Hematopoietic multipotent progenitor cell treated with erythropoietin and hydrocortisone succinate and interleukin-3 and kit ligand, for 8 days (in vitro differentiated cells): ENCODE measurements at regions not wholly inside any gene's neighbourhood (a gene's known extent, or its start where the extent isn't known, plus 50 kb on each side); places are given as distances from the start of the nearest gene placed in this dataset.
"Not testable (repeated sequence)": the region's sequence is repeated elsewhere in the genome, so short reads cannot be mapped to it uniquely, and the experiment has no call there.

Experiments
- DNase-seq: peaks from one replicate; pipeline ENCODE4 v3.0.0-alpha.2; 2015

DNA sequence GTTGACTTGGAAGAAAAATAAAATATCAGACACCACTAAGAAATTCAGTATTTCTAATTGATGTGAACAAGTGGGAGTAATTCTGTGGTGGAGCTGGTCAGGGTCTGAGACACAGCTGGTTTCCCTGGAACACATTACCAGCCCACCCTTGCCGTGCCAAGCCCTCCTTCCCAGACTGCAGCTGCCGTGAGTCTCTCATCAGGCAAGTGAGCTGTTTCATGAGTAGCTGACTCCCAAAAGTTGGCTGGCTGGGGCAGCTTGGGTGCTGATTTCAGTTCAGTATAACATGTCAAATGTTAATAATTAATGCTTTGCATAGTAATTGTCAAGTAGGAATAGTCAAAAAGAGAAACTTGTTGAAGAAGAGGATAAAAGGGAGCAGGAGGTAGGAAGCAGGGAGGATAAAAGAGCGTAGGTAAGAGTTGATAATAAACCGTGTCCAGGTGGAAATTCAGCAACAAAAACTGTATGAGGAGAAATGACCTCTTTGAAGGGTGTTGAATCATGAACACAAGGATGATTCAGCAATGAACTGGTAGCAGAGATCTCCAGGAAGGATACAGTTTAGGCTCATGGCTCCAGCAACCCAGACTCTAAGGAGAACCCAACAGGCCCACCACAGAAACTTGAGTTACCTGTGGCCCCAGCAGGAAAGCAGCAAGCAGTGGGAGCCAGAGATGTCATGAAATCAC is 110.9 kb upstream of the SSTR4 start:
- DNase-seq, result no peak

DNA sequence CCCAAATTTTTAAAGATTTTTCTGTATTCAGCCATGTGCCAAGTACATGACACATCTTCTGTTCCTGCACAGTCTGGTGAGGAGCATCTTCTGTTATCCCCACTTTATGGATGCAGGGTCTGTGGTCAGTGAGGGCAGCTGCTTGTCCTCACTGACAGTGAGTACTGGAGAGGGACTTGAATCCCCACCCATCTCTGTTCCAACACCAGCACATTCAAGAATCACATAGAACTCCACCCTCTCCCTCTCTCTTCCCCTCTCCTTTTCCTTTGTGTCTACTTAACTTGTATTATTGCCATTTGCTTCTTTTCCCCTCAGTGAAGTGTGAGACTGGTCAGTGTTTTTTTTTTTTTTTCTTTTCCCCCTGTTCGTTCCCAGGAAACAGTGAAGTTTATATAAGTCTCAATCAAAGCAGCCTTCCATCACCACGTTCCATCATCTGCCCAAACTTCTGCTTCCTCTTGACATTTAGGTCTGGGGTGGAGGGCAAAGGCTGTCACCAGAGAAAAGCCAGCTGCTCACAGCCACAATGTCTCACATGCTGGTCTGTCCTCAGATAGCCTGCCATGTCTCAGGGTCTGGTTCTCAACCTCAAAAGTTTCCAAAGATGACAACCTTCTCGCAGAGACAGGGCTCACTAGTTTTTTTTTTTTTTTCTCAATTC is 110.0 kb upstream of the SSTR4 start:
- DNase-seq, result no peak

DNA sequence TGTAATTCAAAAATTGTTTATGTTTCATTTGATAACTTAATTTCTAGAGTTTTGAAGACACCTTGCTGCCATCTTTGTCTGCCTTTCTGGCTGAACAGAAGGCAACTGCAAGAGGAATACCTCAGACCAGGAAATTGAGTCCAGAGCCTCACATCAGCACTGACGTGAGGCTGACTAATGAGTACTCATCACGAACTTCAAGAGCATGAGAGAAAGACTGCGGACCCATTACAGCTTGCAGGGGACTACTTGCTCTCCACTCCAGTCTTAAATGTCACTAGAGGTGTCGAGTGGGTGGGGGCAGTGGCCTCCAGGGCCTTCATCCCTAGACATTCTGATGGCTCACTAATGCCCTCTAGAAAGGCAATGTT is 109.5 kb upstream of the SSTR4 start:
- DNase-seq, result no peak

DNA sequence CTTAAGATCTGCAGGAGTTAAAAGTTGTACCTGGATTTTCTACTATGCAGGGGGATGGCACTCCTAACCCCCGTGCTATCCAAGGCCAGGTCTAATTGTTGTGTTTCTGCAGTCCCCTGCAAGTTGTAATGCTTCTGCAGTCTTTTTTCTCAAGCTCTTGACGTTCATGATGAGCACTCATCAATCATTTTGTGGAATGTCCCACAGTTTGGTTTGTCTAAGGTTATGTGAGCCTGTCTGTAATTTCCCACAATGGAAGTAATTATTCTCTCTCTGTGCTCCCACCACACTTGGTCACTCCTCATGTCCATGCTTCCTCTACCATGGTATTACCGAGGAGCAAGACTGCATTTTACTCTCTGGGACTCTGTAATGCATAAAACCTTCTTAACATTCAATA is 107.6 kb upstream of the SSTR4 start:
- no peak for DNase-seq

DNA sequence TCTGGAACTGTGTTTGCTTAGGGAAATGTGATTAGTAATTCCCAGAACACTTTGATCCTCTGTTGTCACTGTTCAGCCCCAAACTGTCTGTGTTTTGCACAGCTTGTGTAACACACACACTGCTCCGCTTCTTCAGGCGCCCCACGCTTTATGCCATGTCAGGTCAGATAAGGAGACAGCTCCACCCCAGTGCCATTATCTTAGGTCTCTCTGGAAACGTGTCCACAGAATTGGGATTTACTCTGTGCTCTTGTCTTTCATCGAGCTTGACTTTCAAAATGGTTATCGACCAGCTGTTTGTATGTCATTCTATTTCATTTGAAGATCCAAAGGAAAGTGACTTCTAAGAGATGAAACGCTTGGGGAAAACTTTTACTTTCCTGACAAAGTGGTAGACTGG is 106.4 kb upstream of the SSTR4 start:
- peak; percentile 48 for DNase-seq

DNA sequence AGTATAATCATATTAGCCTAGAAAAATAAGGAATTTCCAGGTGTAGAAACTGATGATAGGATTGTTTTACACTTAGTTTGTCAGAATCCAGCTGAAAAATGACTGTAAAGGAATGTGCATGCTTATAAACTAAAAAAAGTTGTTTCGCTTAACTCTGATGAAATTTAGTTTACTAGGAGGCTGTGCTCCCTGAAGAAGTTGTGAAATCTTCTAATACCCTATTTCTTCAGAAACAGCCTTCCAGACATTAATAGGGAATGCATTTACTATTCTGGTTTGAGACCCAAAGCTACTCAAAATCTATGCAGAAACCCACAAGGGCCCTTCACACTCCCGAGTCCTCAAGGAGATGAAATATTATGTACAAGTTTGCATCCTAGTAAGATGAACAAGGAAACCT is 105.5 kb upstream of the SSTR4 start:
- DNase-seq, result no peak

DNA sequence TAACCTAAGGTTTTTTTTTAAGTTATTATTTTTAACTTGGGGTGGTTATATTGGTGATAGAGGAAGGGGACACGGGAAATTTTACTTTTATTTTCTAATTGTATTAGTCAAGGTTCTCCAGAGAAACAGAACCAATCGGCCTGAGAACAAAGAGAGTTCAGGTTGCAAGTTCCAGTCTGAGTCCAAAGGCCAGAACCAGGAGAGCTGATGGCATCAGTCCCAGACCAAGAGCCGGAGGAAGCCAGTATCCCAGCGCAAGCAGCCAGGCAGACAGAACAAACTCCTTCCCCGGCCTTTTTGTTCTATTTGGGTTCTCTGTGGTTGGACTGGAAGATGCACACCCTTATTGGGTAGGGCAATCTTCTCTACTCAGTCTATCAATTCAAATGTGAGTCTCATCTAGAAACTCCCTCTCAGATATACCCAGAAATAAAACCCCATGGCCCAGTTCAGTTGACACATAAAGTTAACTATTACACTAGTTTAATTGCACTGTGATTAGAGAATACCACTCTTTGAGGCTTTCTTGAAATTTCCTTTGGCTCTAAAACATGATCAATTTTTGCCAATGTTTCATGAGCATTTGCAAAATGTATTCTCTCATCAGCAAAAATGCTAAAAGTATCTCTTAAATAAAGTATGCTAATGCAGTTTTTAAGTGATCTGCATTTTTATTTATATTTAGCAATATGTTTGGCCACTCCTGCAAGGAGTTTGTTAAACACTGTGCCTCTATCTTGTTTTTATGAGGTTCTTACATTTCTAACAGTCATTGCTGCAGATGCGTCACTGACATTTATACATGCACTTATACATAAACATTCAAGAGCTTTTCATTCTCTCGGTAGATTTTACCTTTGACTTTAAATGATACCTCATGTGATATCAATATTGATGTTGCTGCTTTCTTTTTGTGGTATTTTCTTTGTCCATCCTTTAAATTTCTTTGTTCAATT is 103.2 kb upstream of the SSTR4 start:
- no peak for DNase-seq

DNA sequence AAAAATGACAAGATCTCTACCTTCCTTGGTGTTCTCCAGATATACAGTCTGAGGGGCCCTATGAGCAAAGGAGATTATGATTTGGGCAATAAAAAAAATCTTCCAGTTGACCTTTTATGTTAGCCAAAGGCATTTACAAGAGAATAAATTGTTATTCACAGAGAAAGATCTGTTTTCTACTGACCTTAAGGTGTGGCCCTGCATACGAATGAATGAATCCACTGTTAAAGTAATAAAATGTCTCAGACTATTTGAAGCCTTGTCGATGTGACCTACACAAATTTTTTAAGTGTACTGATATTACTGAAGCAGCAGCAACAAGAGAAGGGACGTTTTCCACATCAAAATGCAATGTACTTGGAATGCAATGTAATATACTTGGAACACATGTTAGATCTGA is 95.9 kb upstream of the SSTR4 start:
- no peak for DNase-seq

DNA sequence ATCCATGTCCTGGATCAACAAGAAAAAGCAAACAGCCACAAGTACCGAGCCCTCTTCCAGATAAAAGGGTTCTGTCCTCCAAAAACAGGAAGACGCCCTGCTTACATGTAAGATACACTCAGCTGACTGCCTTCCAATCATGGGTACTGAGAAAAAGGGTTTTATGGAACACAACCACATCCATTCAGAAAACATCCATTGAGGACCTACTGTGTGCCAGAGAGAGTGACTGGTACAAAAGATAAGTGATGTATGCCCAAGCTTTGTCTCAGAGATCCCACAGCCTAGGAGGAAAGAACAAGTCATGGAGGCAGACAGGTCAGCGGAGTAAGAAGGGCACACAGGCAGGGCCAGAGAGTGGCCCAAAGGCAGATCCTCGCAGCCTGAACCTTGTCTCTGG is 94.8 kb upstream of the SSTR4 start:
- no peak for DNase-seq

DNA sequence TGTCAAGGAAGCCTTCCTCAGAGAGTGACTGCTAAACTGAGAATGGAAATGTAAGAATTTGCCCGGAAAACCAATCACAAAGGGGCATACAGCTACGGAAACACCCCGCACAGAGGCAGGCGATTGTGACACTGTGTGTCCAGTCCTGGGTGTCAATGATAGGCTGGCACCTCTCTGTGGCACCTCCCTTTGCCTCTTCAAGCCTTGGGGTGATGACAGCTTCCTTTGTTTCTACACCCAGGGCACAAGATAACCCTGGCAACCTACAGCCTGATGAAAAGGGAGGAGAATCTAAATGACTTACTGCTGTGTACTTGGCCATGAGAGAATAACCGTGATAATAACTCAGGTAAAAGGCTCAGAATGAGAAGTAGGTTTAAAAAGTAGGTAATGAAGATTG is 93.6 kb upstream of the SSTR4 start:
- no peak for DNase-seq

DNA sequence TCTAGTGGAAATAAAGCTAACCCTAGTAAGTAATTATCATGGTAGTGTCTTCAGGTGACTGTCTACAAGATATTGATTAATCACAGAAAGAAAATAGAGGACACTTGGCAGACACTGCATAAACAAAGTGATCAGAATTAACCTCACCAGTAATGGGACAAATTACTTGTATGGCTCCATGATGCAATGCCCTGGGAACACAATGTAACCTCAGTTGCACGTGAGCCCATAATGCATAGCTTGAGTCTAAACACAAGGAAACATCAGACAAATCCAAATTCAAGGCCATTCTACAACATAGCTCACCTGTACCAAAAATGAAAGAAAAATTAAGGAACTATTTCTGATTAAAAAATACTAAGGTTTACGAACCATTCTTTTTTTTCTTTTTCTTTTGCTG is 92.4 kb upstream of the SSTR4 start:
- no peak for DNase-seq

DNA sequence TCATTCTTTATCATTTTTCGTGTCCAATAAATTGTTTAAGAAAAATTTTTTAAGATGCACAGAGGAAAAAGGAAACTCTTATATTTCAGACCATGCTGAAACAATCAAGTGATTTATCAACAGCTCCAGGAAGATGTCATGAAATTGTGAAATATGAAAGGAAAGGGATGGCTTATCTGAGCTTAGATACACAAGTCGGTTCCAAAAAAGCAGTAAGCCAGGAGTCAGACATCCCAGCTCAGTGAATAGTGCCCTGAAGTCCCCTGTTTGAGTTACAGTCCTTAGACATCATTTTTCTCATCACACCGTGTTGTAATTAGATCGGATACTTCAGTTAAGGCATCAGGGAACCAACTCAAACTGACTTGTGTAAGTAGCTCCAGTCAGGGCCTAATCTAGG is 91.0 kb upstream of the SSTR4 start:
- no peak for DNase-seq

DNA sequence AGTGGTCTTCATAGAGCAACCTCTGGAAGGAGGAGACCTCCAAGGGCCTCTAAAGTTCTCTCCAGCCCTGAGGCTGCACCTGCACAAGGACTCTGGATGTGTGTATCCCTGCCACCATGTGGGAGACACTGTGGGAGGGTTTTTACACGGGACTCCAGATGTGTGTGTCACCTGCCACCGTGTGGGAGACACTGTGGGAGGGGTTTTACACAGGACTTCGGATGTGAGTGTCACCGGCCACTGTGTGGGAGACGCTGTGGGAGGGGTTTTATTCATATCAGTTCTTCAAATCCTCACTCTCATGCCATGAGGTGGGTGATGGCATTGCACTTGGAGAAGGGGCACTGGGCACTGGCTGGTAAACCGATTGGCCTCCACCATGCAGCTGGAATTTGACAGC is 90.2 kb upstream of the SSTR4 start:
- DNase-seq, result no peak

DNA sequence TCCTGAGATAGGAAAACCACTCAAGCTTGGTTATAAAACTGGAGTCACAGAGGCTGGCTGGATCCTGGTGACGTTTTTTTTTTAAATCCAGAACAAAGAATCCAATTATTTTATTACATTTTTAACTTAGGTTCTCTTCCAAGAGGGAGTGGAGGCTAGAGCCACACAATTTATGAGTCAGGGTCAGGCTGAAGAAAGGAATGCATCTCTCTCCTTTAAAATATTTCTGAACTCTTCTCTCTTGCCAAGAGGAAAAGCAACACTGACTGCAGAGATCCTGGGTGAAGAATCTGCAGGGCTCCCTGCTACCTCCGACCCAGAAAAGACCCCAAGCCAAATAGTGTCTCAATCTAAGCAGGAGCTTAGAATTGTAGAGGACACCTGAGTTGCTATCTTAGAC is 88.5 kb upstream of the SSTR4 start:
- no peak for DNase-seq

DNA sequence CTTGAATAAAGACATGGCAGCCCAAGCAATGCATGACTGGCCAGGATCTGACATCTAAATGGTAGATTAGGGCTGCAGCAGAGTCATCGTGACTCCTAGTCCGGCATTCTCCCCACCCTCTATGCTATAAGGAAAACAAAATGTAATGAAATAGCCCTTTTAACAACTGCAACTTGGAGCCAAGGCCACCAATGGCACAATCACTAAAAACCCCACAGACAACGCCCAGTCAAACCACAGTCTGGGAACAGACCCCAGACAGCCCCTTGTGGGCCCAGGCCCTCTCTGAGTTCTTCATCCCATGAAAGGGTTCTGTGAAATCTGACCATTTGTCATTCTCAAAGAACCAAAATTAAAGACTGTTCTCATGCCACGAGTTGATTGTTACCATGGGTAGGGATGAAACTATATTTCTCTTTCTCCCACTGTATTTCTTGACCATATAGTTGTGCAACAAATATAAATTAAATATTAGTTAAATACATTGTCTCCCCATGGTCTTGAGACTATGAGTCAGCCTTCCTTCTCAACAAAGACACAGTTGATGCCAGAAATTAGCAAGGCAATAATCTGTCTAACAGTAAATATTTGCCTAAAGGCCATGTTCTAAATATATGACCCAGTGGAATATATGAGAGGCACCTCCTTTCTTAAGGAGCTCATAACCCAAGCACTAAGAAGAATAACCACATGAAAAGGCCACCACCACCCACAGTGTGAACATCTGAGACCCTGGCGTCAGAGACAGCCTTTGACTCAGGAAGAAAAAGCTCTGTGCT is 85.6 kb upstream of the SSTR4 start:
- no peak for DNase-seq

DNA sequence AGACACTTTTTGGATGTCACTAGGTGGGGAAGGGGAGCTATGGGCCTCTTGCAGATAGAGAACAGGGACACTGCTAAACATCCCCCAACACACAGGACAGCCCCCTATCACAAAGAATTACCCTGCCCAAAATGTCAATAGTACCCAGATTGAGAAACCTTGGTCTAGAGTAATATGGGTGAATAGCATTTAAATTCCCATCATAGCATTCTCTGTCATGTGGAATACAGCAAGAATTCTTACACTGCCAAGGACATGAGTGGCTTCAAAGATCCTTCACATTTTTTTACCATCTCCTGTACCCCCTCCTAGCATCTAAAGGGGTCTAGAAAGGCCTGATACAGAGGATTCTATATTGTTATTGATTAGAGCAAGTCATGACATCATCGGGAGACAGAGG is 83.1 kb upstream of the SSTR4 start:
- no peak for DNase-seq

DNA sequence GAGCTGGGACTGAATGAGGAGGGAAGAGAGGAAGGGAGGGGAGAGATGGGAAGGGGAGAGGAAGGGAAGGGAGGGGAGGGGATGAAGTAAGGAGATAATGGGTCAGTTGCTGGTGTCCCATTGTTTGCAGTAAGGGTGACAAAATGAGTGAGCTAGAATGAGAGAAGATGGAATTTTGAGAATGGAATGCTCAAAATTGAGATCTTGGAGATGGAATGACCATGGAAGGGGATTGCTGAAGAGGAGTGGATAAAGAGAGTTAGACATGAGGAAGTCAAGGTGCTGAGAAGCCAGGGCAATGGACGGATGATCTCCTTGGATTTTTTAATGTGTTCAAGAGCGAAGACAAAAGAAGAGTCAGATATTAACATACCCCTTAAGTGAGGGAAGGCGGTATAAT is 80.5 kb upstream of the SSTR4 start:
- no peak for DNase-seq

DNA sequence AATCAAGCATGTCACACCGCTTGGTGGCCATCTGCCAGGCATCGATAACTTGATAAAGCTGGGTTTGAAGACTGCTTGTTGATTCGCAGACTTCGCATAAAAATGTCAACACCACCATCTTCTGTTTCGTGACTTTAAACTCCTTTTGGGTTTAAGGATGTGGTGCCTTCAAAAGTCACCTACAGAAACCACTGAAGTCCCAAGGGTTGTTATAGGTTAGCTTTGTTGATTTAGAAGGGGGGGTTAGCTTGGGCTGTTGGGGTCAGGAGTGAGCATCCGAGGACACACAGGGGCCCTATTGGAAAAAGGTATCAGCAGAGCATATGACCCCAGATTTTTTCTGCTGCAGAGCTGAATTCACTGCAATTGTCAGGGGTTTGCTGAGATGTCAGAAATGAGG is 76.7 kb upstream of the SSTR4 start:
- DNase-seq, result no peak

DNA sequence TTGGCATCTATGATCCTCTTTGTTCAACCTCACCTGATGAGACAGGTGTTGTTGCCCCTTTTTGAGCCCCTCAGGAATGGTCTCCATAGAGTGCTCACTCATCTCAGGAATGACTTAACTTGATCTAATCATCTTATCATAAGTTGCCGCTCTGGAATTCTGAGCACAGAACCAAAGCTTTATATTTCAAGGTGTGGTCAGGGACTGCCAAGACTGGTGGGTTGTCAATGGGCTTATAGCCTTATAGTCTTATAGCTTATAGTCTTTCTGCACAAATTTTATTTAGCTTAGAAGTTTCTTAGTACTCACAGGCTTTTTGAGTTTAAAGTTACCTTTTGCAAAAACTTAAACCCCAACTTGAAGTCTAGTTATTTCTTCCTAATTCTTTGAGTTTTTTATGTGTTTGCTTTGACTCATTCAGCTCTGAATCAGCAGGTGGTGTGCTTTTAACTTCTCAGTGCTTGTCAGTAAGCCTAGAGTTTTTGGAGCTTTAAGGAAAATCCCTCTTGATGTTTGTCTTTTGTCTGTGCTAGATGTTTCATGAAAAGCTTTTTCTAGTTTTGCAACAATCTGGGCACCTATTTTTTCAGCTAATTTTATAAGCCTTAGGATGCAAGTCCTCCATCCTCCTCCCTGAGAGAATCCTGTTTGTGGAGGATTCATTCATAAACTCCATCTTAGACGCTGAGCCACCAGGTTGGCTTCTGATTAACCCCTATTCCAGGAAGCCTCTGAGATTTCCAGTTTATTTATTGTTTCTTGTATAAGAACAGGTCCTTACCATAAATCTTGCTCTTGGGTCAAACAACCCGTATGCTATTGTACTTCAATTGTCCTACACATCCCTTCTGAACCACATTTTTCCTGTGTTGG is 72.3 kb upstream of the SSTR4 start:
- no peak for DNase-seq

DNA sequence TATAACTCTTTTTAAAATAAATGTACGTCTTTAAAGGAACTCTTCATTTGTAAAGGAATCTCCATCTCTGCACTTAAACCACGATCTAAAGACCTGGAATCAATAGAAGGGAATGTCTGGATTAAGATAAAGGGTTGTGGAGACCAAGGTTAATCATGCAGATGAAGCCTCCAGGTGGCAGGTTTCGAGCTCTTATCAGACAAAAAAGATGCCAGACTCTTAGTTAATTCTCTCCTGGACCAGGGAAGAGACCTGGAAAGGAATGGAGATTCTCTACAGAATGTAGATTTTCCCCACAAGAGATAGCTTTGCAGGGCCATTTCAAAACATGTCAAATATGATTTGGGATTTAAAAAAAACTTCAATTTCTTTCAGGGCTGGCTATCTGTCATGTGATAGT is 71.5 kb upstream of the SSTR4 start:
- DNase-seq, result no peak

DNA sequence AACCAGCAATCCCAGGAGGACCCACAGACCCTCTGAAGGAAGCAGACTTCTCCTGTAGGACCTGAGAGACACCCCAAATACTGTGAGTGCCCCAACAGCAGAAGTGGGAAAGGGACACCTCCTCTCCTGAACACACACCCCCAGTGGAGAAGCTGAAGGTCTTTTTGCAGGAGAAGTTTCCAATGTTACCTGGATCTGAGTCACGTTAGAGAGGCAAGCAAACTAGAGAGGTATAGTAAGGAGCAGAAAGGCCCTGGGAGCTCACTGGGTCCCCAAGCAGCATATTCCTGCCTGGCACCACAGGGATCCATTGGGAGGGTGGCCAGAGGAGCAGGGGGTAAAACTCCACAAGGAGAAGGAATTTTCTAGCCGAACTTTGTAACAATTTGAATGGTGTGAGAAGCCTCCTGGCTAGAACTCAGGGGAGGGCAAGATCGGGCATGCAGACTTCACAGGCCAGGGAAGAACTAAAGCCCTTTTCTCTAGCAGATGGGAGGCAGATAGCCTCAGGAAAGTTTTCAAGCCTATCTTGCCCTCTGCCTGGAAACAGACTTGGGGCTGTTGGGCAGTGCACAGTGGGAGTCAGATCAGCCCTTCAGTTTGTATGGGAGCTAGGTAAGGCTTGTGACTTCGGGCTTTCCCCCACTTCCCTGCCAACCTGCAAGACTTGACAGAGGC is 68.2 kb upstream of the SSTR4 start:
- DNase-seq, result no peak

DNA sequence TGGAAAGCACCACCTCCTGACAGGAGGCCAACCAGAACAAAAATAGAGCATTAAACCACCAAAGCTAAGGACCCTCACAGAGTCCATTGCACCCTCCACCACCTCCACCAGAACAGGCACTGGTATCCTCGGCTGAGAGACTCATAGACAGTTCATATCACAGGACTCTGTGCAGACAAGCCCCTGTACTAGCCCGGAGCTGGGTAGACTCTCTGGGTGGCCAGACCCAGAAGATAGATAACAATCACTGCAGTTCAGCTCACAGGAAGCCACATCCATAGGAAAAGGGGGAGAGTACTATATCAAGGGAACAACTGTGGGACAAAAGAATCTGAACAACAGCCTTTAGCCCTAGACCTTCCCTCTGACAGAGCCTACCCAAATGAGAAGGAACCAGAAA is 67.4 kb upstream of the SSTR4 start:
- not testable (repeated sequence) for DNase-seq
